ENCODE measurements at regions not wholly inside any gene's neighbourhood (a gene's known extent, or its start where the extent isn't known, plus 50 kb on each side); places are given as distances from the start of the nearest gene placed in this dataset.
A peak's percentile ranks its signal among the peaks of the same experiment; 100 is the strongest.

GRCh38 chr22:34760276-34761008, 305.5 kb upstream of the ISX start:
- no peak for DNase-seq (ENCODE audit: extremely low spot score, unreplicated experiment)
- Mint-ChIP-seq H3K27ac (peak overlapping the region; percentile 39), H3K36me3 (no peaks in the 10 kb centered on the region), H3K27me3 (no peaks in the 10 kb centered on the region), H3K4me1 (ENCODE audit: unreplicated experiment) (peaks cover 22% of the 10 kb centered on the region), H3K4me3 (peak overlapping the region; percentile 40), H3K9me3 (peaks cover 5% of the 10 kb centered on the region)
- TF ChIP-seq, protein P1, sequence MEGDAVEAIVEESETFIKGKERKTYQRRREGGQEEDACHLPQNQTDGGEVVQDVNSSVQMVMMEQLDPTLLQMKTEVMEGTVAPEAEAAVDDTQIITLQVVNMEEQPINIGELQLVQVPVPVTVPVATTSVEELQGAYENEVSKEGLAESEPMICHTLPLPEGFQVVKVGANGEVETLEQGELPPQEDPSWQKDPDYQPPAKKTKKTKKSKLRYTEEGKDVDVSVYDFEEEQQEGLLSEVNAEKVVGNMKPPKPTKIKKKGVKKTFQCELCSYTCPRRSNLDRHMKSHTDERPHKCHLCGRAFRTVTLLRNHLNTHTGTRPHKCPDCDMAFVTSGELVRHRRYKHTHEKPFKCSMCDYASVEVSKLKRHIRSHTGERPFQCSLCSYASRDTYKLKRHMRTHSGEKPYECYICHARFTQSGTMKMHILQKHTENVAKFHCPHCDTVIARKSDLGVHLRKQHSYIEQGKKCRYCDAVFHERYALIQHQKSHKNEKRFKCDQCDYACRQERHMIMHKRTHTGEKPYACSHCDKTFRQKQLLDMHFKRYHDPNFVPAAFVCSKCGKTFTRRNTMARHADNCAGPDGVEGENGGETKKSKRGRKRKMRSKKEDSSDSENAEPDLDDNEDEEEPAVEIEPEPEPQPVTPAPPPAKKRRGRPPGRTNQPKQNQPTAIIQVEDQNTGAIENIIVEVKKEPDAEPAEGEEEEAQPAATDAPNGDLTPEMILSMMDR (conservative IDR thresholded peaks at IDR 0.05): no peak

DNA sequence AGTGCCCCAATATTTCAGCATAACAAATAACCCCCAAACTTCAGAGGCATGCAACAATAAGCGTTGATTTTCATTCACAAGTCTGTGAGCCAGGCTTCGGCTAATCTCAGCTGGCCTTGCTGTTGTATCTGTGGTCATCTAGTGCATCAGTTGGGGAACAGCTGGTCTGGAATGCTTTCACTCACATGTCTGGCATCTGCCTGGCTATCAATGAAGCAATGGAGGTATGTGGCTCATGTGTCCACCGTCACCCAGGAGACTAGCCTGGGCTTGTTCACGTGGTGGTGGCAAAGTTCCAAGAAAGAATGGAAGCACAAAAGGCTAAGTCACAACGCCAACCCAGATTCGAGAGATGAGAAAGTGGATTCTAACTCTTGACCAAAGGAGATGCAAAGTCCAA, 304.8 kb upstream of the ISX start:
- Mint-ChIP-seq H3K9me3 (peaks cover 5% of the 10 kb centered on the region), H3K27me3 (no peaks in the 10 kb centered on the region), H3K27ac (peak overlapping the region; percentile 39), H3K36me3 (no peaks in the 10 kb centered on the region), H3K4me3 (no peak overlapping the region), H3K4me1 (ENCODE audit: unreplicated experiment) (peaks cover 22% of the 10 kb centered on the region)
- DNase-seq (ENCODE audit: extremely low spot score, unreplicated experiment): no peak
- TF ChIP-seq, protein P1 (conservative IDR thresholded peaks at IDR 0.05): no peak

- H3K9me3 Mint-ChIP-seq: no peaks in the 10 kb centered on the region
- no peak overlapping the region for H3K27ac Mint-ChIP-seq
- TF ChIP-seq, protein P1 (conservative IDR thresholded peaks at IDR 0.05): no peak
- peaks cover 22% of the 10 kb centered on the region for H3K4me1 Mint-ChIP-seq (ENCODE audit: unreplicated experiment)
- no peaks in the 10 kb centered on the region for H3K27me3 Mint-ChIP-seq
- H3K4me3 Mint-ChIP-seq: no peak overlapping the region
- DNase-seq (ENCODE audit: extremely low spot score, unreplicated experiment): no peak
- H3K36me3 Mint-ChIP-seq: no peaks in the 10 kb centered on the region
These were observed 302.5 kb upstream of the ISX start for GRCh38 chr22:34763496-34763895.

GRCh38 chr22:34765115-34765514, 300.8 kb upstream of the ISX start:
- no peak overlapping the region for H3K27ac Mint-ChIP-seq
- no peak for DNase-seq (ENCODE audit: extremely low spot score, unreplicated experiment)
- no peaks in the 10 kb centered on the region for H3K36me3 Mint-ChIP-seq
- no peak overlapping the region for H3K4me3 Mint-ChIP-seq
- H3K27me3 Mint-ChIP-seq: no peaks in the 10 kb centered on the region
- TF ChIP-seq, protein P1 (conservative IDR thresholded peaks at IDR 0.05): no peak
- H3K9me3 Mint-ChIP-seq: no peaks in the 10 kb centered on the region
- H3K4me1 Mint-ChIP-seq (ENCODE audit: unreplicated experiment): peaks cover 13% of the 10 kb centered on the region

DNA sequence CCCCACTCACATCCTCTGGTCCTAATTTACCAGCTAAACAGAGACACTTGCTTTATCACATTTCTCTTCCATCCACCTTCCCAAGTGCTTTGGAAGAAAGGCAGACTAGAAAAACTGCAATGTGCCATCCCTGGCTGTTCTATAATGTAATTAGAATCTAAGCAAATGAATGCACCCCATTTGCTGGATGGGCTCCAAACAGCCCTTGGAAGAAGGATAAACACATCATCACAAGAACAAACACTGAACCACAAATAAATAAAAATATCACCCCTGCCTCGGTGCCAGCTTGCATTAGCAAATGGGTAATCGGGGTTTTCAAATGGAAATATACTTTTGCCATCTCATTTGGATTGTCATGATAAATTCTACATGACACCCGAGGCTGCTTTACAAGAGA, 296.6 kb upstream of the ISX start:
- Mint-ChIP-seq H3K27ac (no peak overlapping the region), H3K27me3 (no peaks in the 10 kb centered on the region), H3K36me3 (no peaks in the 10 kb centered on the region), H3K9me3 (no peaks in the 10 kb centered on the region), H3K4me1 (ENCODE audit: unreplicated experiment) (no peaks in the 10 kb centered on the region), H3K4me3 (no peak overlapping the region)
- TF ChIP-seq, protein P1 (conservative IDR thresholded peaks at IDR 0.05): no peak
- DNase-seq (ENCODE audit: extremely low spot score, unreplicated experiment): no peak
